GM12874 (cell line): ENCODE measurements at regions not wholly inside any gene's neighbourhood (a gene's known extent, or its start where the extent isn't known, plus 50 kb on each side); places are given as distances from the start of the nearest gene placed in this dataset.

ENCODE experiments used
- TF ChIP-seq, protein P1 (sequence below): IDR thresholded peaks from 2 replicates; pipeline ENCODE4 v1.5.1; 2011; ENCODE audit warnings: low read depth, mild to moderate bottlenecking, control low read depth, low read length, moderate library complexity; ENCODE audit not compliant: insufficient read depth

DNA sequence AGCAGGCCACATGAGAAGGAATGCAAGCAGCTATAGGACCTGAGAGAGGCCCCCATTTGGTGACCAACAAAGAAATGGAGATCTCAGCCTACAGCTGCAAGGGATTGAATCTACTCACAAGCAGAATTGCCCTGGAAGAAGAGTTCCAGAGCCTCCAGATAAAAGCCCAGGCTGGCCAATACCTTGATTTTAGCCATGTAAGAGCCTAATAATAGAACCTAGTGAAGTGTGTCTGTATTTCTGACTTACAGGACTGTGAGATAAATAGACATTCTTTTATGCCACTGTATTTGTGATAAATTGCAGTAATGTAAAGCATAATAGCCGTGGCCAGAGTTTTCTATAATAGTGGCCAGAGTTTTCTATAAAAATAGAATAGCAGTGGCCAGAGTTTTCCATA, 254.6 kb downstream of the PYDC2 start:
- TF ChIP-seq, protein P1, sequence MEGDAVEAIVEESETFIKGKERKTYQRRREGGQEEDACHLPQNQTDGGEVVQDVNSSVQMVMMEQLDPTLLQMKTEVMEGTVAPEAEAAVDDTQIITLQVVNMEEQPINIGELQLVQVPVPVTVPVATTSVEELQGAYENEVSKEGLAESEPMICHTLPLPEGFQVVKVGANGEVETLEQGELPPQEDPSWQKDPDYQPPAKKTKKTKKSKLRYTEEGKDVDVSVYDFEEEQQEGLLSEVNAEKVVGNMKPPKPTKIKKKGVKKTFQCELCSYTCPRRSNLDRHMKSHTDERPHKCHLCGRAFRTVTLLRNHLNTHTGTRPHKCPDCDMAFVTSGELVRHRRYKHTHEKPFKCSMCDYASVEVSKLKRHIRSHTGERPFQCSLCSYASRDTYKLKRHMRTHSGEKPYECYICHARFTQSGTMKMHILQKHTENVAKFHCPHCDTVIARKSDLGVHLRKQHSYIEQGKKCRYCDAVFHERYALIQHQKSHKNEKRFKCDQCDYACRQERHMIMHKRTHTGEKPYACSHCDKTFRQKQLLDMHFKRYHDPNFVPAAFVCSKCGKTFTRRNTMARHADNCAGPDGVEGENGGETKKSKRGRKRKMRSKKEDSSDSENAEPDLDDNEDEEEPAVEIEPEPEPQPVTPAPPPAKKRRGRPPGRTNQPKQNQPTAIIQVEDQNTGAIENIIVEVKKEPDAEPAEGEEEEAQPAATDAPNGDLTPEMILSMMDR, result no peak

GRCh38 chr3:191721390-191721861, 260.5 kb downstream of the PYDC2 start:
- TF ChIP-seq, protein P1, result no peak

- TF ChIP-seq, protein P1, result no peak
These were observed 261.0 kb downstream of the PYDC2 start for GRCh38 chr3:191721990-191722389.

DNA sequence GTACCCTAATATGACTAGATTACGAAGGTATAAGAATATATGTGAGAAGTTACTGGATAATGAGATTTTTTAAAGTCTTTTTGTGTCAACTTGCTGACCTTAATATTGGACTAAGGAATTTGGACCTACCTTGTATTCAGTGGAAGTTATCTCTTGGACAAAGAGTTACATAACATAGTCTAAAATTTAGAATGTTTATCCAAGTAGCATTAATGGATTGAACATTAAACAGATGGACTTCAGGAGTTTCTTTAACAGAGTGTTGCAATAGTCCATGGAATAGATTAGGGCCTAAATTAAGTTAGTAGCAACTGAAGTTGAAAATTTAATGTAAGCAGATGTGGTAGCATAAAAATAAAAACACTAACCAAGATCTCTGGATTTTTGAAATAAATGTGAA, 266.4 kb downstream of the PYDC2 start:
- TF ChIP-seq, protein P1, result no peak

DNA sequence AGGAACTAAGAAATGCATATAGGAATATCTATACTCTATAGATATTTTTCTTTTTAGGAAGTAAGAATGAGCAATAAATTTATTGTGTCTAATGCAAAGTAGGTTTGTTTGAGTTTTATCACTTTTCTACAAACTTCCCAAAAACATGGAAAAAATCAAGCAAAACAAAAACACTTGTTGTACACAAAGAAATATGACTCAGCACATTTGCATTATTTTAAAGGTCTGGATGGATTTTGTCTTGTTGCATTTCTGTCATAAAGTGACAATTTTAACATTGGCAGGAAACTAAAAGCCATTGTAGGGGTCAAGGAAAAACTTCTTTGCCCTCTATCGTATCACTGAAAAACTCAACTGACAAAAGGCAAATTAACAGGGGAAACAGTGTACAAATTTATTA, 267.2 kb downstream of the PYDC2 start:
- TF ChIP-seq, protein P1, result no peak

GRCh38 chr3:191737742-191738141, 276.8 kb downstream of the PYDC2 start:
- TF ChIP-seq, protein P1, result no peak

DNA sequence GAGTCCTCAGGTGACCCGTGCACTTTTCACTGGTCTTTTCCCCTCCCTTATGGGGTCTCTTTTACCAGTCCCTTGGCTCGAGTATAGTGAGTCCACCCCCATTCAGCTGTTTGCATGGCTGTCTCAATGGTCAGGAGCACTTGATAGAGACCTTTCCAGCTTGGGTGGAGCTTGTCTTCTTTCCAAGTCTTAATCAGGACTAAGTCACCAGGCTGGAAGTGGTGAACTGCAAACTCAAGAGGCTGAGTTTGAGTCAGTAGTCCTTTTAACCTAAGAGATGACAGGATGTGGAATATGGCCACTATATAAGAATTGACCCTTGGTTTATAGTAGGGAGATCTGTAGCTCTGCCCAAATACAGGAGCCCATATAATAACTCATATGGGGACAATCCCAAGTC, 279.7 kb downstream of the PYDC2 start:
- TF ChIP-seq, protein P1, result no peak
